HG02678 (cell line): ENCODE measurements at regions not wholly inside any gene's neighbourhood (a gene's known extent, or its start where the extent isn't known, plus 50 kb on each side); places are given as distances from the start of the nearest gene placed in this dataset.

Experiments
- ATAC-seq: cut with Tn5 transposase; IDR thresholded peaks from one replicate; pipeline ENCODE4 v1.9.1; 2021; ENCODE audit warnings: mild to moderate bottlenecking, moderate library complexity; ENCODE audit not compliant: unreplicated experiment

- no peak for ATAC-seq
Measured at GRCh38 chr7:31455844-31456243, 58.0 kb upstream of the ITPRID1 start.

GRCh38 chr7:31456646-31457368, 57.1 kb upstream of the ITPRID1 start:
- no peak for ATAC-seq

GRCh38 chr7:31457551-31457950, 56.3 kb upstream of the ITPRID1 start:
- ATAC-seq, result no peak

DNA sequence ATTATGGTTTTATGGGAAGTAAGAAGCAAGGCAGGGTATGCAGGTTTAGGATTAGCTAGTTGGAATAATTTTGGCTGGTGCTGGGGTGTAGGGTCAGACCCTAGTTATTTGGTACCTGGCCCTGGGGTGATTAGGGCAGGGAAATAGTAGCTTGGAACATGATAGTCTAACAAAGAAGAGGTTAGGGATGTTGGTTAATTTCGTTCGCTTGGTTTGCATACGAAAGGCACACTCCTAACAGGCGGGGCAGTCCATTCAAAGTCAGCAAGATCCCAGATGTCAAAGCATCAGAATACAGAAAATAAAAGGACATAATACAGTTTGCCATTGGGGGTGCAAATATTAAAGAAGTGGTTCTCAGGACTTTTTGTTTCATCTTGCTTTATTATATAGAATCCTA, 55.7 kb upstream of the ITPRID1 start:
- no peak for ATAC-seq

- ATAC-seq, result no peak
Measured at GRCh38 chr7:31462636-31463035, 51.3 kb upstream of the ITPRID1 start.
